Neural cell (in vitro differentiated cells): ENCODE measurements at regions not wholly inside any gene's neighbourhood (a gene's known extent, or its start where the extent isn't known, plus 50 kb on each side); places are given as distances from the start of the nearest gene placed in this dataset.
"Not testable (repeated sequence)": the region's sequence is repeated elsewhere in the genome, so short reads cannot be mapped to it uniquely, and the experiment has no call there.

Experiments
- EP300 ChIP-seq: fragments of 450-650 bp; conservative IDR thresholded peaks from 2 replicates; pipeline ENCODE4 v1.6.1; 2014; ENCODE audit warnings: antibody characterized with exemption, mild to moderate bottlenecking, moderate library complexity; ENCODE audit not compliant: poor library complexity, severe bottlenecking
- EZH2 ChIP-seq: fragments of 200-600, 300-800 bp; shearing (Covaris generic), sonication (generic); IDR thresholded peaks from 2 replicates; pipeline ENCODE4 v1.6.1; 2014; ENCODE audit warnings: antibody characterized with exemption, low read length, borderline replicate concordance, mild to moderate bottlenecking; ENCODE audit not compliant: insufficient read depth, poor library complexity, severe bottlenecking
- POLR2AphosphoS5 ChIP-seq: IDR thresholded peaks from 2 replicates; pipeline ENCODE4 v1.6.1; 2012
- RAD21 ChIP-seq: fragments of 450-650 bp; conservative IDR thresholded peaks from 2 replicates; pipeline ENCODE4 v1.6.1; 2014; ENCODE audit warnings: antibody characterized with exemption, mild to moderate bottlenecking, moderate library complexity
- SMC3 ChIP-seq: fragments of 450-650 bp; conservative IDR thresholded peaks from 2 replicates; pipeline ENCODE4 v1.6.1; 2014; ENCODE audit warnings: antibody characterized with exemption, mild to moderate bottlenecking, moderate library complexity; ENCODE audit not compliant: poor library complexity
- TAF1 ChIP-seq: IDR thresholded peaks from 2 replicates; pipeline ENCODE4 v1.6.1; 2012; ENCODE audit warnings: low read depth
- TF ChIP-seq, protein P1 (sequence below): fragments of 450-650 bp; IDR thresholded peaks from 2 replicates; pipeline ENCODE4 v1.5.1; 2014; ENCODE audit warnings: antibody characterized with exemption, mild to moderate bottlenecking, moderate library complexity; ENCODE audit not compliant: poor library complexity, severe bottlenecking
- TF ChIP-seq, protein P2 (sequence below): IDR thresholded peaks from 2 replicates; pipeline ENCODE4 v1.6.1; 2012; ENCODE audit warnings: borderline replicate concordance

DNA sequence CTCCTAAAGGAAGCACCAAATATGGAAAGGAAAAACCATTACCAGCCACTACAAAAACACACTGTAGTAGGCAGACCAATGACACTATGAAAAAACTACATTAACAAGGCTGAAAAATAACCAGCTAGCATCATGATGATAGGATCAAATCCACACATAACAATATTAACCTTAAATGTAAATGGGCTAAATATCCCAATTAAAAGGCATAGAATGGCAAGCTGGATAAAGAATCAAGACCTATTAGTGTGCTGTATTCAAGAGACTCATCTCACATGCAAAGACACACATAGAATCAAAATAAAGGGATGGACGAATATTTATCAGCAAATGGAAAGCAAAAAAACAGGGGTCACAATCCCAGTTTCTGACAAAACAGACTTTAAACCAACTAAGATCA lies 53.2 kb upstream of the TNFSF4 start:
- TF ChIP-seq, protein P1, sequence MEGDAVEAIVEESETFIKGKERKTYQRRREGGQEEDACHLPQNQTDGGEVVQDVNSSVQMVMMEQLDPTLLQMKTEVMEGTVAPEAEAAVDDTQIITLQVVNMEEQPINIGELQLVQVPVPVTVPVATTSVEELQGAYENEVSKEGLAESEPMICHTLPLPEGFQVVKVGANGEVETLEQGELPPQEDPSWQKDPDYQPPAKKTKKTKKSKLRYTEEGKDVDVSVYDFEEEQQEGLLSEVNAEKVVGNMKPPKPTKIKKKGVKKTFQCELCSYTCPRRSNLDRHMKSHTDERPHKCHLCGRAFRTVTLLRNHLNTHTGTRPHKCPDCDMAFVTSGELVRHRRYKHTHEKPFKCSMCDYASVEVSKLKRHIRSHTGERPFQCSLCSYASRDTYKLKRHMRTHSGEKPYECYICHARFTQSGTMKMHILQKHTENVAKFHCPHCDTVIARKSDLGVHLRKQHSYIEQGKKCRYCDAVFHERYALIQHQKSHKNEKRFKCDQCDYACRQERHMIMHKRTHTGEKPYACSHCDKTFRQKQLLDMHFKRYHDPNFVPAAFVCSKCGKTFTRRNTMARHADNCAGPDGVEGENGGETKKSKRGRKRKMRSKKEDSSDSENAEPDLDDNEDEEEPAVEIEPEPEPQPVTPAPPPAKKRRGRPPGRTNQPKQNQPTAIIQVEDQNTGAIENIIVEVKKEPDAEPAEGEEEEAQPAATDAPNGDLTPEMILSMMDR = not testable (repeated sequence)
- TF ChIP-seq RAD21, EZH2, TAF1, EP300, POLR2AphosphoS5, SMC3: not testable (repeated sequence)
- TF ChIP-seq, protein P2, sequence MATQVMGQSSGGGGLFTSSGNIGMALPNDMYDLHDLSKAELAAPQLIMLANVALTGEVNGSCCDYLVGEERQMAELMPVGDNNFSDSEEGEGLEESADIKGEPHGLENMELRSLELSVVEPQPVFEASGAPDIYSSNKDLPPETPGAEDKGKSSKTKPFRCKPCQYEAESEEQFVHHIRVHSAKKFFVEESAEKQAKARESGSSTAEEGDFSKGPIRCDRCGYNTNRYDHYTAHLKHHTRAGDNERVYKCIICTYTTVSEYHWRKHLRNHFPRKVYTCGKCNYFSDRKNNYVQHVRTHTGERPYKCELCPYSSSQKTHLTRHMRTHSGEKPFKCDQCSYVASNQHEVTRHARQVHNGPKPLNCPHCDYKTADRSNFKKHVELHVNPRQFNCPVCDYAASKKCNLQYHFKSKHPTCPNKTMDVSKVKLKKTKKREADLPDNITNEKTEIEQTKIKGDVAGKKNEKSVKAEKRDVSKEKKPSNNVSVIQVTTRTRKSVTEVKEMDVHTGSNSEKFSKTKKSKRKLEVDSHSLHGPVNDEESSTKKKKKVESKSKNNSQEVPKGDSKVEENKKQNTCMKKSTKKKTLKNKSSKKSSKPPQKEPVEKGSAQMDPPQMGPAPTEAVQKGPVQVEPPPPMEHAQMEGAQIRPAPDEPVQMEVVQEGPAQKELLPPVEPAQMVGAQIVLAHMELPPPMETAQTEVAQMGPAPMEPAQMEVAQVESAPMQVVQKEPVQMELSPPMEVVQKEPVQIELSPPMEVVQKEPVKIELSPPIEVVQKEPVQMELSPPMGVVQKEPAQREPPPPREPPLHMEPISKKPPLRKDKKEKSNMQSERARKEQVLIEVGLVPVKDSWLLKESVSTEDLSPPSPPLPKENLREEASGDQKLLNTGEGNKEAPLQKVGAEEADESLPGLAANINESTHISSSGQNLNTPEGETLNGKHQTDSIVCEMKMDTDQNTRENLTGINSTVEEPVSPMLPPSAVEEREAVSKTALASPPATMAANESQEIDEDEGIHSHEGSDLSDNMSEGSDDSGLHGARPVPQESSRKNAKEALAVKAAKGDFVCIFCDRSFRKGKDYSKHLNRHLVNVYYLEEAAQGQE = not testable (repeated sequence)
